ENCODE measurements at regions not wholly inside any gene's neighbourhood (a gene's known extent, or its start where the extent isn't known, plus 50 kb on each side); places are given as distances from the start of the nearest gene placed in this dataset.

DNA sequence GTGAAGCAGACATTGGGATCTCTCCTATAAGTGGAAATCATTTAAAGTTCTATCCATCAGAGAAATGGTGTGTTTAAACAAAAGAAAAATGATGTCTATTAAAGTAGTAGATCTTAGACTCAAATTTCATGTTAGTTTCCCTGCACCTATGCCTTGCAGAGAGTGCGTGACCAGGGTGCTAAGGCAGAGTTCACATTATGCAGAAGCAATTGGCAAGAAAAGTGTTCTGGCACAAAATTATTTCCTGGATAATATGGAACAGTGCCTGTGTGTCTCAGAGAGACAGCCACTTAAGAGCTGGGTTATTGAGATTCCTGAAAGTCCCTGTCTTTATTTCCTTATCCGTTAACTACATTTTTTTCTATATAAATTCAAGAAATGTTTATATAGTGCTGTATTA, 457.0 kb downstream of the CDH8 start:
- no peaks in the 10 kb centered on the region for H3K36me3 ChIP-seq (ENCODE audit: control insufficient read depth, insufficient read depth, low read length)
- no peaks in the 10 kb centered on the region for H4K20me1 ChIP-seq (replicated peaks; ENCODE audit: control insufficient read depth, insufficient read depth, low read length)
- no peak overlapping the region for H3K9ac ChIP-seq (ENCODE audit: insufficient read depth in 1 of 2, low read depth in 2 of 2, low read length in 2 of 2)
- H3K27me3 ChIP-seq (ENCODE audit: control insufficient read depth in 2 of 2, insufficient read depth in 2 of 2, low read length in 2 of 2): no peaks in the 10 kb centered on the region
- POLR2A ChIA-PET: no interaction called here
- no TSS peak for BruUV-seq (replicated peaks)
- no peaks in the 10 kb centered on the region for H3K9me1 ChIP-seq (ENCODE audit: control insufficient read depth, insufficient read depth, low read length)
- H3K9me3 ChIP-seq (replicated peaks; ENCODE audit: control insufficient read depth, insufficient read depth, low read depth, low read length): no peaks in the 10 kb centered on the region
- H3K4me2 ChIP-seq (ENCODE audit: insufficient read depth, low read length): no peak overlapping the region
- H2AFZ ChIP-seq (ENCODE audit: low read depth, low read length): no peak overlapping the region
- H3K4me1 ChIP-seq (replicated peaks in 1 of 2; ENCODE audit: control insufficient read depth in 2 of 2, insufficient read depth in 2 of 2, low read length in 2 of 2): no peaks in the 10 kb centered on the region
- intact Hi-C loops (cut with micrococcal nuclease) (no loop called here), in situ Hi-C loops (cut with MboI) (no loop called here)
- 0% methylated on average over 2 of the region's 2 CpGs for WGBS (ENCODE audit: insufficient coverage, low coverage, missing lambda C conversion rate)
- DNase-seq (ENCODE audit: extremely low read depth in 1 of 4, low spot score in 3 of 4) (no peak), FAIRE-seq (no peak), ATAC-seq (no peak)
- H3K79me2 ChIP-seq (ENCODE audit: control insufficient read depth, insufficient read depth, low read length): no peaks in the 10 kb centered on the region
- no peak overlapping the region for H3K4me3 ChIP-seq
- CTCF ChIA-PET (ENCODE audit: low intra/inter-chr PET ratio): no interaction called here
- H3K27ac ChIP-seq (ENCODE audit: extremely low read depth, low read depth, low read length): no peak overlapping the region
- no peak for TF ChIP-seq FOXK1 (CRISPR knock-in tag; IDR thresholded peaks at IDR 0.05; ENCODE audit: borderline replicate concordance)
- no peak for TF ChIP-seq TAF15 (IDR thresholded peaks at IDR 0.05; ENCODE audit: low read depth, low read length)
- TF ChIP-seq TRIM24 (IDR thresholded peaks at IDR 0.05): no peak
- TF ChIP-seq U2AF2 (optimal IDR thresholded peaks at IDR 0.05; ENCODE audit: low read depth, low read length): no peak
- TF ChIP-seq, protein P1, sequence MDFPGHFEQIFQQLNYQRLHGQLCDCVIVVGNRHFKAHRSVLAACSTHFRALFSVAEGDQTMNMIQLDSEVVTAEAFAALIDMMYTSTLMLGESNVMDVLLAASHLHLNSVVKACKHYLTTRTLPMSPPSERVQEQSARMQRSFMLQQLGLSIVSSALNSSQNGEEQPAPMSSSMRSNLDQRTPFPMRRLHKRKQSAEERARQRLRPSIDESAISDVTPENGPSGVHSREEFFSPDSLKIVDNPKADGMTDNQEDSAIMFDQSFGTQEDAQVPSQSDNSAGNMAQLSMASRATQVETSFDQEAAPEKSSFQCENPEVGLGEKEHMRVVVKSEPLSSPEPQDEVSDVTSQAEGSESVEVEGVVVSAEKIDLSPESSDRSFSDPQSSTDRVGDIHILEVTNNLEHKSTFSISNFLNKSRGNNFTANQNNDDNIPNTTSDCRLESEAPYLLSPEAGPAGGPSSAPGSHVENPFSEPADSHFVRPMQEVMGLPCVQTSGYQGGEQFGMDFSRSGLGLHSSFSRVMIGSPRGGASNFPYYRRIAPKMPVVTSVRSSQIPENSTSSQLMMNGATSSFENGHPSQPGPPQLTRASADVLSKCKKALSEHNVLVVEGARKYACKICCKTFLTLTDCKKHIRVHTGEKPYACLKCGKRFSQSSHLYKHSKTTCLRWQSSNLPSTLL (IDR thresholded peaks at IDR 0.05): no peak
- TF ChIP-seq CBX2 (IDR thresholded peaks at IDR 0.05; ENCODE audit: insufficient read depth, low read length, poor library complexity, severe bottlenecking): no peak
- no peak for TF ChIP-seq E2F1 (CRISPR knock-in tag; IDR thresholded peaks at IDR 0.05)
- no peak for TF ChIP-seq HDAC3 (IDR thresholded peaks at IDR 0.05; ENCODE audit: borderline replicate concordance, partially characterized antibody)
- no peak for TF ChIP-seq ZEB2 (IDR thresholded peaks at IDR 0.05)
- no peak for TF ChIP-seq FIP1L1 (IDR thresholded peaks at IDR 0.05; ENCODE audit: low read depth, low read length, poor library complexity, severe bottlenecking)
- TF ChIP-seq SAP30 (IDR thresholded peaks at IDR 0.05; ENCODE audit: borderline replicate concordance, insufficient read depth, low read depth, low read length, poor library complexity, severe bottlenecking): no peak
- no peak for TF ChIP-seq ZNF41 (CRISPR knock-in tag; conservative IDR thresholded peaks at IDR 0.05)
- TF ChIP-seq CHAMP1 (IDR thresholded peaks at IDR 0.05): no peak
- TF ChIP-seq NCOR1 (IDR thresholded peaks at IDR 0.05): no peak
